IMR-90 (cell line): ENCODE measurements at regions not wholly inside any gene's neighbourhood (a gene's known extent, or its start where the extent isn't known, plus 50 kb on each side); places are given as distances from the start of the nearest gene placed in this dataset.

ENCODE experiments used
- POLR2A ChIP-seq: IDR thresholded peaks from 2 replicates; pipeline ENCODE4 v1.6.1; 2012; ENCODE audit warnings: mild to moderate bottlenecking, low read depth, low read length
- RAD21 ChIP-seq: IDR thresholded peaks from 2 replicates; pipeline ENCODE4 v1.6.1; 2012; ENCODE audit warnings: low read length, improper control_type of control experiment
- RFX5 ChIP-seq: IDR thresholded peaks from 2 replicates; pipeline ENCODE4 v1.8.0; 2012; ENCODE audit warnings: low read depth, mild to moderate bottlenecking, low read length, moderate library complexity
- SMC3 ChIP-seq: fragments of 150-350 bp; IDR thresholded peaks from 2 replicates; pipeline ENCODE4 v1.6.1; 2016; ENCODE audit warnings: low read depth, mild to moderate bottlenecking, antibody characterized with exemption, low read length, moderate library complexity
- TF ChIP-seq, protein P1 (sequence below): conservative IDR thresholded peaks from 2 replicates; pipeline ENCODE4 v1.5.1; 2012; ENCODE audit warnings: mild to moderate bottlenecking, low read depth, low read length, improper control_type of control experiment

DNA sequence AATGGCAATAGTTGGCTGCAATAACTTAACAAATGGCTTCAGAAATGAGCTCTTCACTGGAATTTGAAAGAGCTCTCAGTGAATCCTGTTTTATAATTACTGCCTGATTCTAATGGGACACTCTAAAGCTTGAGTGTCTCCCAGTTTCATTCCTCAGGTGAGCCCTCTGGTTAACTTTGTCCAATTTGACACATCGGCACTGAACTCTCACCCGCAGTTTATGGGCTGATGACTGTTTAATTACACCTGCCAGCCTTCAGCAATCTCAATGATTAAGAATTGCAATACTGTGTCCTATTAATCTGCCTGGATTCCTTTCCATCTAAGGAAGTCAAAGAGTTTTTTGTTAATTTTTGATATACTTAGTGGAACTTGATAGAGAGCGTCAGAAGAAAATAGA, 110.7 kb upstream of the NABP1 start:
- TF ChIP-seq POLR2A: no peak
- no peak for TF ChIP-seq SMC3
- TF ChIP-seq RAD21: no peak
- TF ChIP-seq, protein P1, sequence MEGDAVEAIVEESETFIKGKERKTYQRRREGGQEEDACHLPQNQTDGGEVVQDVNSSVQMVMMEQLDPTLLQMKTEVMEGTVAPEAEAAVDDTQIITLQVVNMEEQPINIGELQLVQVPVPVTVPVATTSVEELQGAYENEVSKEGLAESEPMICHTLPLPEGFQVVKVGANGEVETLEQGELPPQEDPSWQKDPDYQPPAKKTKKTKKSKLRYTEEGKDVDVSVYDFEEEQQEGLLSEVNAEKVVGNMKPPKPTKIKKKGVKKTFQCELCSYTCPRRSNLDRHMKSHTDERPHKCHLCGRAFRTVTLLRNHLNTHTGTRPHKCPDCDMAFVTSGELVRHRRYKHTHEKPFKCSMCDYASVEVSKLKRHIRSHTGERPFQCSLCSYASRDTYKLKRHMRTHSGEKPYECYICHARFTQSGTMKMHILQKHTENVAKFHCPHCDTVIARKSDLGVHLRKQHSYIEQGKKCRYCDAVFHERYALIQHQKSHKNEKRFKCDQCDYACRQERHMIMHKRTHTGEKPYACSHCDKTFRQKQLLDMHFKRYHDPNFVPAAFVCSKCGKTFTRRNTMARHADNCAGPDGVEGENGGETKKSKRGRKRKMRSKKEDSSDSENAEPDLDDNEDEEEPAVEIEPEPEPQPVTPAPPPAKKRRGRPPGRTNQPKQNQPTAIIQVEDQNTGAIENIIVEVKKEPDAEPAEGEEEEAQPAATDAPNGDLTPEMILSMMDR: no peak
- TF ChIP-seq RFX5: no peak
